ENCODE measurements at regions not wholly inside any gene's neighbourhood (a gene's known extent, or its start where the extent isn't known, plus 50 kb on each side); places are given as distances from the start of the nearest gene placed in this dataset.

GRCh38 chr5:64019746-64020145 is 57.5 kb upstream of the HTR1A start:
- Histone ChIP-seq H3K9me3 (no peaks in the 10 kb centered on the region), H3K4me1 (no peaks in the 10 kb centered on the region), H3K4me3 (no peak overlapping the region), H3K36me3 (no peaks in the 10 kb centered on the region), H3K27ac (no peak overlapping the region), H3K27me3 (no peaks in the 10 kb centered on the region)
- WGBS, 2 donors (ENCODE audit: low coverage in 1 of 2), result 30 to 75% methylated on average over 2 of the region's 2 CpGs
- TF ChIP-seq POLR2A (IDR thresholded peaks at IDR 0.05), result no peak
- TF ChIP-seq POLR2AphosphoS5 (IDR thresholded peaks at IDR 0.05), result no peak
- no peak for TF ChIP-seq CTCF (IDR thresholded peaks at IDR 0.05)
- no peak for TF ChIP-seq EP300 (IDR thresholded peaks at IDR 0.05)
- ATAC-seq, result no peak

DNA sequence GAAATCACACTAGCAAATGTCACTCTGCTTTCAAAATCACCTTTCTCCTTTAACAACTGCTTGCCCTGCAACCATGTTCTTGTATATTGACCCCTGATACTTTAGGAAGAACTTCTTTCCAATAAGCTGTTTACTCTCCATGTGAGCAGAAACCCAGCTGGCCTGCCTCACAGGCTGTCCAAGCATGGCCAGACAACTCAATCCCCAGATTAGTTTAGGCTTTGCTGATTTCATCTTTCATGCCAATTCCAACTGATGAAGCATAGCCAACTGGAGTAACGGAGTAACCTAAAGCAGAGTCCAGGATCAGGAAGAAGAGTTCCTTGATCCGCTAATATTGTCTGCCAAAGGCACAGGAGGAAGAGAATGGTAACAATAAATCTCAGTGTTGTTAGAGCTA is 56.7 kb upstream of the HTR1A start:
- WGBS, 2 donors (ENCODE audit: low coverage in 1 of 2), result 28 to 50% methylated on average over 1 to 2 of the region's 2 CpGs
- no peak for TF ChIP-seq EP300 (IDR thresholded peaks at IDR 0.05)
- TF ChIP-seq CTCF (IDR thresholded peaks at IDR 0.05), result no peak
- TF ChIP-seq POLR2A (IDR thresholded peaks at IDR 0.05), result no peak
- TF ChIP-seq POLR2AphosphoS5 (IDR thresholded peaks at IDR 0.05), result no peak
- Histone ChIP-seq H3K4me1 (no peaks in the 10 kb centered on the region), H3K4me3 (no peak overlapping the region), H3K27me3 (no peaks in the 10 kb centered on the region), H3K9me3 (no peaks in the 10 kb centered on the region), H3K36me3 (no peaks in the 10 kb centered on the region), H3K27ac (no peak overlapping the region)
- no peak for ATAC-seq

- H3K4me1 ChIP-seq, result no peaks in the 10 kb centered on the region
- H3K27me3 ChIP-seq, result no peaks in the 10 kb centered on the region
- TF ChIP-seq EP300 (IDR thresholded peaks at IDR 0.05), result no peak
- TF ChIP-seq POLR2A (IDR thresholded peaks at IDR 0.05), result no peak
- no peak for TF ChIP-seq POLR2AphosphoS5 (IDR thresholded peaks at IDR 0.05)
- no peak for TF ChIP-seq CTCF (IDR thresholded peaks at IDR 0.05)
Observed at GRCh38 chr5:64015824-64016223, 53.6 kb upstream of the HTR1A start.

More at GRCh38 chr5:64015824-64016223, 53.6 kb upstream of the HTR1A start:
- 50 to 63% methylated on average over 1 of the region's 1 CpG for WGBS, 2 donors (ENCODE audit: low coverage in 1 of 2)
- Histone ChIP-seq H3K36me3 (no peaks in the 10 kb centered on the region), H3K4me3 (no peak overlapping the region), H3K9me3 (no peaks in the 10 kb centered on the region), H3K27ac (no peak overlapping the region)
- no peak for ATAC-seq
